ENCODE measurements at regions not wholly inside any gene's neighbourhood (a gene's known extent, or its start where the extent isn't known, plus 50 kb on each side); places are given as distances from the start of the nearest gene placed in this dataset.

DNA sequence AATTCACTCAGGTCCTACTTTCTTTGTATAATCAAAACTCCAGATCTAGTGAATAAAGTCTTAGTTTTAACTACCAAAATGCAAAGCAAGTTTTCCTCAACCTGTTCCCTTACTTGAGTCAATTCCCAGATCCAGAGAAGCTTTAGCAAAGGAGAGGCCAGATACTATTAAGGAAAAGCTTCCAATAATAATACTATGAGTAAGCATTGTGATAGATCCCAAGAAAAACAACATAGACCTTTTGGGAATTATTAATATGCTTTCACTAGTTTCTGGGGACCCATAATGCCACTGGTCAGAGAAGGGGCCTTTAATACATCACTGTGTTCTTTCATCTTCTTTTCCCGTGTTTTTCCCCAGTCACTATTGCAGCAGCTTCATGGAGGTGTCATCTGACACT lies 339.9 kb upstream of the CDIN1 start:
- TF ChIP-seq CTCF (IDR thresholded peaks at IDR 0.05) (no peak), POLR2A (IDR thresholded peaks at IDR 0.05) (no peak), POLR2AphosphoS5 (IDR thresholded peaks at IDR 0.05) (no peak)

Measured in prostate gland (tissue), 2 donors.